GM12864 (cell line): ENCODE measurements at regions not wholly inside any gene's neighbourhood (a gene's known extent, or its start where the extent isn't known, plus 50 kb on each side); places are given as distances from the start of the nearest gene placed in this dataset.
"Not testable (repeated sequence)": the region's sequence is repeated elsewhere in the genome, so short reads cannot be mapped to it uniquely, and the experiment has no call there.

ENCODE experiments used
- DNase-seq: peaks from one replicate; pipeline ENCODE4 v3.0.0-alpha.2; 2011; ENCODE audit warnings: low read depth
- H3K4me3 ChIP-seq: 2 replicates; pipeline ENCODE4 v1.5.1; 2011; ENCODE audit warnings: mild to moderate bottlenecking, low read depth, low read length, control low read depth
- CTCF ChIP-seq: IDR thresholded peaks from 2 replicates; pipeline ENCODE4 v1.5.1; 2011; ENCODE audit warnings: low read depth, mild to moderate bottlenecking, moderate library complexity, low read length, control low read depth, inconsistent platforms; ENCODE audit errors: missing control alignments

DNA sequence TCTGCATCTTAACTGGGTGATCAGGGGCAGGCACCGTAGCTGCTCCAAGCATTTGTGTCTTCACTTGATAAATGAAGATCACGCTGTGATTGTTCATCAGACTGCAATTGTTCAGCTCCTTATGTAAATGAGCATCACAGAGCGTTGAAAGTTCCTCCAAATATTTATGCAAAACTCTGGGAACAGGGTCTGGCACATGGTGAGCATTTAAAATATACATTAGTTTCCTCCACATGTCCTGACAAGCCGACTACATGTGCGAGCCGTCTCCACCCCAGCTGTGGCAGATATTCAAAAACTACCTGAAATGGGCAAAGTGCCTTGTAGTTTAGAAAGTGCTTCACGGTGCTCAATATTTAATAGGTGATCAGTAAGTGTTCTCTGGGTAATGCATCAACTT, 175.1 kb upstream of the ID2 start:
- no peak for DNase-seq
- TF ChIP-seq CTCF, result no peak
- H3K4me3 ChIP-seq, result no peak overlapping the region

- no peak for DNase-seq
- no peak for TF ChIP-seq CTCF
- H3K4me3 ChIP-seq, result no peak overlapping the region
Measured at GRCh38 chr2:8508766-8509165, 173.1 kb upstream of the ID2 start.

GRCh38 chr2:8509621-8510020, 172.2 kb upstream of the ID2 start:
- TF ChIP-seq CTCF, result no peak
- H3K4me3 ChIP-seq, result no peak overlapping the region
- DNase-seq, result no peak

DNA sequence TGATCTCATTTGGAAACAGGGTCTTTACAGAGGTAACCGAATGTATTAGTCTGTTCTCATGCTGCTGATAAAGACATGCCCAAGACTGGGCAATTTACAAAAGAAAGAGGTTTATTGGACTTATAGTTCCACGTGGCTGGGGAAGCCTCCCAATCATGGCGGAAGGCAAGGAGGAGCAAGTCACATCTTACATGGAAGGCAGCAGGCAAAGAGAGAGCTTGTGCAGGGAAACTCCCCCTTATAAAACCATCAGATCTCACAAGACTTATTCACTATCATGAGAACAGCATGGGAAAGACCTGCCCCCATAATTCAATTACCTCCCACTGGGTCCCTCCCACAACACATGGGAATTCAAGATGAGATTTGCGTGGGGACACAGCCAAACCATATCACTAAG, 171.8 kb upstream of the ID2 start:
- DNase-seq, H3K4me3 ChIP-seq: not testable (repeated sequence)

DNA sequence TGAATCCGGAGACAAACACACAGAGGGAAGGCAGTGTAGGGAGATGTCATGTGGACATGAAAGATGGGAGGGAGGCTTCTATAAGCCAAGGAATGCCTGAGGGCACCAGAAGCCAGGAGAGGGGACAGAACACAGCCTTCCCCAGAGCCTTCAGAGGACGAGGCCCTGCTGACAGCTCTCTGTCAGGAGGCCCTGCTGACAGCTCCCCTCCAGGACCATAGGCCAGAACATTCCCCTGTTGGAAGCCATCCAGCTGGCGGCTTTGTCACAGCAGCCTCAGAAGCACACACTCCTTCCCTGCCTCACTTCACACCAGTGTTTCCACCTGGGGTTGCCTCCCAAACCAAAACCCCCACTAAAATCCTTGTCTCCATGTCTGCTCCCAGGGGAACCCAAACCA, 171.3 kb upstream of the ID2 start:
- no peak for DNase-seq
- H3K4me3 ChIP-seq, result no peak overlapping the region
- TF ChIP-seq CTCF, result no peak

DNA sequence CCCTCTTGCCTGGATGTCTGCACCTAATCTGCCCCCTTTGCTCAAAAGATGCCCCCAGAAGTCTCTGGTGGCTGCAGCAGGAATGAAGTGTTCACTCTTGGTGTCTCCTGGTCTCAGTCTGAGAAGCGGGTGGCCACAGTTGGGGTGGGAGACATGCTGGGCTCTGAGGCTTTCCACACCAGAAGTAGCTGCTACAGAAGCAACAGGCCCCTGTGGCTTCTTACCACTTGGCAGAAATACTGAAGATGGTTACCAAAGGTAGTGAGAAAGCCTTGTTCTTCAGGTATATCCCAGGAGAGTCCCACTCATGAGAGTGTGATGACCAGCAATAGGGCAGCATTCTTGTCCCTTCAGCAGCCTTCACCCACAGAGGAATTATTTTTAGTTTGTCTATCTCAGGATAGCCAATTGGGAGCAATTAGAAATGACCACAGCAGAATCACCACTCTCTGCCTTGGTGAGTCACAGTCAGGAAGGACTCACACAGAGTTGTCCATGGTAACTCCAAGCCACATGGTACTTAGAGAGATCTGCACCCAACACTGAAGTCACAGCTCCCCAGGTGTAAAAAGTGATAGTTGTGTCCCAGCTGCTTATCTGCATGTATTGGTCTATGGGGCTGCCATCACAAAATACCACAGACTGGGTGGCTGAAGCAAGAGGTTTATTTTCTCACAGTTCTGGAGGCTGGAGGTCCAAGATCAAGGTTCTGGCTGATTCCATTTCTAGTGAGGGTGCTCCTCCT, 169.8 kb upstream of the ID2 start:
- no peak for DNase-seq
- TF ChIP-seq CTCF, result no peak

GRCh38 chr2:8513601-8514273, 168.1 kb upstream of the ID2 start:
- no peak for DNase-seq
- no peak for TF ChIP-seq CTCF
- no peak overlapping the region for H3K4me3 ChIP-seq

More for the DNA sequence above, 169.8 kb upstream of the ID2 start:
- H3K4me3 ChIP-seq, result no peak overlapping the region
